Upper lobe of left lung (tissue), 6 donors: ENCODE measurements at regions not wholly inside any gene's neighbourhood (a gene's known extent, or its start where the extent isn't known, plus 50 kb on each side); places are given as distances from the start of the nearest gene placed in this dataset.

Experiments
- ATAC-seq, 2 donors: fragments of 200-7000 bp; cut with Tn5 transposase; one replicate each; pipeline ENCODE4 v1.9.1; 2022; ENCODE audit warnings: mild to moderate bottlenecking in 2 of 2, moderate library complexity in 2 of 2; ENCODE audit not compliant: low FRiP score in 2 of 2
- DNase-seq, 2 donors: peaks; one replicate each; pipeline ENCODE4 v3.0.0-alpha.2; 2019 to 2020
- H3K27ac ChIP-seq, 4 donors: fragments of 200-600 bp; sonication (generic); one replicate each; pipeline ENCODE4 v1.5.1; 2016 to 2019
- H3K27me3 ChIP-seq, 4 donors: fragments of 200-600 bp; sonication (generic); one replicate each; pipeline ENCODE4 v1.5.1; 2017 to 2019
- H3K36me3 ChIP-seq, 4 donors: fragments of 200-600 bp; sonication (generic); one replicate each; pipeline ENCODE4 v1.5.1; 2016 to 2019
- H3K4me1 ChIP-seq, 4 donors: fragments of 200-600 bp; sonication (generic); one replicate each; pipeline ENCODE4 v1.5.1; 2018 to 2019
- H3K4me3 ChIP-seq, 4 donors: fragments of 200-600 bp; sonication (generic); one replicate each; pipeline ENCODE4 v1.5.1; 2017 to 2019; ENCODE audit warnings: mild to moderate bottlenecking in 2 of 4, moderate library complexity in 1 of 4
- H3K9me3 ChIP-seq, 4 donors: fragments of 200-600 bp; sonication (generic); one replicate each; pipeline ENCODE4 v1.5.1; 2018 to 2019
- EP300 ChIP-seq, 4 donors: sonication (generic); formaldehyde crosslinking; IDR thresholded peaks; one replicate each; pipeline ENCODE4 v1.5.1; 2017; ENCODE audit warnings: antibody characterized with exemption in 4 of 4, control low read depth in 2 of 4
- POLR2A ChIP-seq, 4 donors: fragments of 450-650 bp; IDR thresholded peaks; one replicate each; pipeline ENCODE4 v1.5.1; 2016 to 2017; ENCODE audit warnings: antibody characterized with exemption in 4 of 4, mild to moderate bottlenecking in 2 of 4
- POLR2AphosphoS5 ChIP-seq, 2 donors: sonication (generic); formaldehyde crosslinking; IDR thresholded peaks; one replicate each; pipeline ENCODE4 v1.5.1; 2017; ENCODE audit warnings: antibody characterized with exemption in 2 of 2
- WGBS, 2 donors: methylation state at CpG; one replicate each; pipeline ENCODE4 v1.1.5; 2017 to 2018; 5-methylcytosine and 5-hydroxymethylcytosine counted together
- TF ChIP-seq, protein P1 (sequence below), 6 experiments: fragments of 450-650 bp in 4 of 6; fragments of 200-600 bp in 2 of 6; sonication (generic) in 2 of 6; IDR thresholded peaks; one replicate each; pipeline ENCODE4 v1.5.1; 2016 to 2019; ENCODE audit warnings: antibody characterized with exemption in 6 of 6
- donor health status: DM: no; HTN: no; CAD: no; lungs with moderate emphysema.
- donor health status: DM: no; HTN: yes; CAD: no; lungs with severe emphysema.

DNA sequence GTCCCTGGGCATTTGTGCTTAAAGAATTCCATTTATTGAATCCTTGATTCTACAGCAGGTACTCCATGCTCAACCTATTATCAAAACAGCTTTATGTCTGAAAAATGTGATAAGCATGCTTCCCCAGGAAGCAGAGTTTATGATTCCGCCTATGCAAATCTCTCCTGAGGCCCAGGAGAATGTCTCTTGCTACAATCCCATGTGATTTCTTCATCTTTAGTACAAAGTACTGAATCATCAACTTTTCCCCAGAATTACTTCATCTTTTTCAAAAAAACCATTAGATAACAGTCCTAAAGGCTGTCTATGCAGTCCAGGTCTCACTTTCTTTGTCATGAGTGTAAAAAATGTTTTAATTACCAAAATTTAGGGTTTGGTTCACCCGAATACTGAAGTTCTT, 130.2 kb upstream of the ADAMTSL1 start:
- Histone ChIP-seq H3K27ac (no peak overlapping the region), H3K4me3 (no peak overlapping the region), H3K9me3 (no peaks in the 10 kb centered on the region), H3K27me3 (no peaks in the 10 kb centered on the region), H3K36me3 (no peaks in the 10 kb centered on the region), H3K4me1 (no peaks in the 10 kb centered on the region)
- no peak for TF ChIP-seq EP300 (IDR thresholded peaks at IDR 0.05)
- TF ChIP-seq POLR2AphosphoS5 (IDR thresholded peaks at IDR 0.05), result no peak
- TF ChIP-seq, protein P1, sequence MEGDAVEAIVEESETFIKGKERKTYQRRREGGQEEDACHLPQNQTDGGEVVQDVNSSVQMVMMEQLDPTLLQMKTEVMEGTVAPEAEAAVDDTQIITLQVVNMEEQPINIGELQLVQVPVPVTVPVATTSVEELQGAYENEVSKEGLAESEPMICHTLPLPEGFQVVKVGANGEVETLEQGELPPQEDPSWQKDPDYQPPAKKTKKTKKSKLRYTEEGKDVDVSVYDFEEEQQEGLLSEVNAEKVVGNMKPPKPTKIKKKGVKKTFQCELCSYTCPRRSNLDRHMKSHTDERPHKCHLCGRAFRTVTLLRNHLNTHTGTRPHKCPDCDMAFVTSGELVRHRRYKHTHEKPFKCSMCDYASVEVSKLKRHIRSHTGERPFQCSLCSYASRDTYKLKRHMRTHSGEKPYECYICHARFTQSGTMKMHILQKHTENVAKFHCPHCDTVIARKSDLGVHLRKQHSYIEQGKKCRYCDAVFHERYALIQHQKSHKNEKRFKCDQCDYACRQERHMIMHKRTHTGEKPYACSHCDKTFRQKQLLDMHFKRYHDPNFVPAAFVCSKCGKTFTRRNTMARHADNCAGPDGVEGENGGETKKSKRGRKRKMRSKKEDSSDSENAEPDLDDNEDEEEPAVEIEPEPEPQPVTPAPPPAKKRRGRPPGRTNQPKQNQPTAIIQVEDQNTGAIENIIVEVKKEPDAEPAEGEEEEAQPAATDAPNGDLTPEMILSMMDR (IDR thresholded peaks at IDR 0.05), result no peak
- no peak for TF ChIP-seq POLR2A (IDR thresholded peaks at IDR 0.05)
- 78 to 90% methylated on average over 2 of the region's 2 CpGs for WGBS, 2 donors
- ATAC-seq (no peak), DNase-seq (no peak)

DNA sequence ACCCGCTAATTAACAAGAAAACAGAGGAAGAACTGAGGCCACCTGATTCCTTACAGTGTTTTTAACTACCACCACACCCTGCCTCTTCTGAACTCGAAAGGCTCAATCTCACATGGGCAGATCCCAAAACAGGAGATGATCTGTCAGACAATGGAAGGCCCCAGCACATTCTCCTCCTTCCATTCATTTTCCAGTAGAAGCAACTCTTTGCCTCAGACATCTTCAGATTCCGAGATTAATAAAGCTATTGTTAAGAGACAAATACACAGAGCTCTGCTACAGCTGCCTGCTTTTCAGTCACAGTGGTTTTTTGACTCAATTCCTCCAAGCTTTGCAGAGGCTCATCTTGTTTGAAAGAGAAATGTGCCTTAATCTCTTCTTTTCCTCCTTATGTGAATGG, 127.2 kb upstream of the ADAMTSL1 start:
- no peak for ATAC-seq
- WGBS, 2 donors, result 86 to 89% methylated on average over 3 of the region's 3 CpGs
- DNase-seq, result no peak
- no peaks in the 10 kb centered on the region for H3K36me3 ChIP-seq
- no peaks in the 10 kb centered on the region for H3K4me1 ChIP-seq
- H3K4me3 ChIP-seq, result no peak overlapping the region
- H3K27ac ChIP-seq, result no peak overlapping the region
- no peak for TF ChIP-seq EP300 (IDR thresholded peaks at IDR 0.05)
- TF ChIP-seq POLR2AphosphoS5 (IDR thresholded peaks at IDR 0.05), result no peak
- TF ChIP-seq, protein P1 (IDR thresholded peaks at IDR 0.05), result no peak
- TF ChIP-seq POLR2A (IDR thresholded peaks at IDR 0.05), result no peak
- H3K9me3 ChIP-seq, result no peaks in the 10 kb centered on the region
- H3K27me3 ChIP-seq, result no peaks in the 10 kb centered on the region

DNA sequence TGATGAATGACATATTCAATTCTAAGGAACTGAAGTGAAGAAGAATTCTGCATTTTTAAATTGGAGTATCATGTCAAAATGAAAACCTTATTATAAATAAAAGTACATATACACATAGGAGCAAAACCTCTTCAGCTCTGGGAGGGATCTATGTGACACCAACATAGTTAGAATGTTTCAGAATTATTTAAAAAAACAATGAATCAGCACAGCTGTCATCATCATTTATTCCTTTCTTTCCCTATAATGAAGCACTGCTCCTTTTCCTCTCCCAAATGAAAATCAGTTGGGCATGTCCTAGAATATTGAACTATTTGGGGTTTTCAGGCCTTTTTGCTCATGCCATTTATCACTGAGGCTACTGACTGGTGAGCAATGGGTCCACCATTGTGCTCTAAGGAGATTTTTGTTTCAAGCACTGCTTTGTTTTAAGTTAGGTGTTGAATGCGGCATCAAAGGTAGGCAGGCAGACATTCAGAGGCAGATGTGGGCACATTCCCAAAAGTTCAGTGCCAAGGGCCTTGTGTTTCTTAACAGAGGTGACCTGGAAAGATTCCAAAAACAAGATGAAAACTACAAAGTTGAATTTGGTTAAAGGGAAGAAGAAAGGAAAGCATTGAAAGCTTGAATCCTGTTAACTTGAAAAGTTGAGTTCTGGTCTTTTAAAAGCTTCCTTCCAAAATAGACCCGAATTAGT, 126.4 kb upstream of the ADAMTSL1 start:
- Histone ChIP-seq H3K27ac (no peak overlapping the region), H3K4me3 (no peak overlapping the region), H3K27me3 (no peaks in the 10 kb centered on the region), H3K9me3 (no peaks in the 10 kb centered on the region), H3K36me3 (no peaks in the 10 kb centered on the region), H3K4me1 (no peaks in the 10 kb centered on the region)
- DNase-seq, result no peak
- WGBS, 2 donors, result 62 to 68% methylated on average over 2 of the region's 2 CpGs
- no peak for TF ChIP-seq POLR2A (IDR thresholded peaks at IDR 0.05)
- TF ChIP-seq EP300 (IDR thresholded peaks at IDR 0.05), result no peak
- TF ChIP-seq, protein P1 (IDR thresholded peaks at IDR 0.05), result no peak
- no peak for TF ChIP-seq POLR2AphosphoS5 (IDR thresholded peaks at IDR 0.05)
- ATAC-seq, result no peak

DNA sequence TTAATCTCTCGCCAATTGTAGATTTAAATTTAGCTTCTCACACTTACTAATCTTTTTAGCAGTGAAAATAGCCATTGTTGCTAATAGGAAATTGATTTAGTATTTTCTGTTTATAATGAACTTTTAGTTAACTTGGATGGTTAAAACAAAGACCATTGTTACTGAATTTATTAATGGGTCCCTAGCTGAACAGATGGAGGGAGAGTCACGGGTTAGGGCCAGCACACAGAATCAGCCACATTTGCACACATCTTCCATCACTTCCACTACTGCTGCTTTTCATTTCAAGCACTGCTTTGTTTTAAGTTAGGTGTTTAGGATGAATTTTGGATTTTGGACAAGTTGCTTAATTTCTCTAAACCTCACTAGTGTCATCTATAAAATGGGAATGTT, 125.9 kb upstream of the ADAMTSL1 start:
- no peaks in the 10 kb centered on the region for H3K36me3 ChIP-seq
- H3K27ac ChIP-seq, result no peak overlapping the region
- no peak overlapping the region for H3K4me3 ChIP-seq
- no peaks in the 10 kb centered on the region for H3K4me1 ChIP-seq
- H3K9me3 ChIP-seq, result no peaks in the 10 kb centered on the region
- DNase-seq, result no peak
- no peaks in the 10 kb centered on the region for H3K27me3 ChIP-seq
- WGBS, 2 donors, result 87 to 88% methylated on average over 2 of the region's 2 CpGs
- TF ChIP-seq EP300 (IDR thresholded peaks at IDR 0.05), result no peak
- no peak for TF ChIP-seq POLR2A (IDR thresholded peaks at IDR 0.05)
- no peak for TF ChIP-seq POLR2AphosphoS5 (IDR thresholded peaks at IDR 0.05)
- TF ChIP-seq, protein P1 (IDR thresholded peaks at IDR 0.05), result no peak
- ATAC-seq, result no peak

DNA sequence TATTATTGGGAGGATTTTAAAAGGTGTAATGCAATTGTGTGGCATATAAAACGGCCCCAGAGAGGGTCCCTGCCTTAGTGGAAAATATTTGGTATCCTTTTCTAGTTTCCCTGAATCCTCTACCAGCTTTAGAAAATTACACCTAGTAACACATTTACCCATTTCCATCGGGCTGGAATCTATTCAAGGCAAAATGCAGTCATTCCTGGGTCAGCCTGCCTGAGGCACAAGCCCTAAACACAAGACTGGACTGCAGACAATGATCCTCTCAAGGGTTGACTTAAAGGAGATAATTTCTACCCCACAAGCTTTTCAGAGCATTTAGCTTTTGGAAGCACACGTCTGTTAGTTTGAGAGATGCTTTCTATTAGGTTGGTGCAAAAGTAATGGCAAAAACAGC, 124.4 kb upstream of the ADAMTSL1 start:
- no peak overlapping the region for H3K27ac ChIP-seq
- WGBS, 2 donors, result 63 to 80% methylated on average over 3 of the region's 3 CpGs
- H3K27me3 ChIP-seq, result no peaks in the 10 kb centered on the region

More for the DNA sequence above, 124.4 kb upstream of the ADAMTSL1 start:
- H3K36me3 ChIP-seq, result no peaks in the 10 kb centered on the region
- DNase-seq (no peak), ATAC-seq (no peak)
- H3K9me3 ChIP-seq, result no peaks in the 10 kb centered on the region
- H3K4me3 ChIP-seq, result no peak overlapping the region
- no peaks in the 10 kb centered on the region for H3K4me1 ChIP-seq
- no peak for TF ChIP-seq POLR2AphosphoS5 (IDR thresholded peaks at IDR 0.05)
- TF ChIP-seq, protein P1 (IDR thresholded peaks at IDR 0.05), result no peak
- no peak for TF ChIP-seq EP300 (IDR thresholded peaks at IDR 0.05)
- no peak for TF ChIP-seq POLR2A (IDR thresholded peaks at IDR 0.05)
